Hindlimb muscle (tissue), 1 donor: ENCODE measurements at regions not wholly inside any gene's neighbourhood (a gene's known extent, or its start where the extent isn't known, plus 50 kb on each side); places are given as distances from the start of the nearest gene placed in this dataset.

Source experiments
- DNase-seq: peaks from one replicate; pipeline ENCODE4 v3.0.0-alpha.2; 2013

- no peak for DNase-seq
Measured at GRCh38 chr22:48477031-48477721, 1350.5 kb downstream of the BRD1 start.

GRCh38 chr22:48476577-48476976, 1351.1 kb downstream of the BRD1 start:
- no peak for DNase-seq

- DNase-seq, result no peak
Measured at GRCh38 chr22:48475661-48476345, 1351.9 kb downstream of the BRD1 start.

GRCh38 chr22:48474881-48475280, 1352.8 kb downstream of the BRD1 start:
- DNase-seq, result no peak

DNA sequence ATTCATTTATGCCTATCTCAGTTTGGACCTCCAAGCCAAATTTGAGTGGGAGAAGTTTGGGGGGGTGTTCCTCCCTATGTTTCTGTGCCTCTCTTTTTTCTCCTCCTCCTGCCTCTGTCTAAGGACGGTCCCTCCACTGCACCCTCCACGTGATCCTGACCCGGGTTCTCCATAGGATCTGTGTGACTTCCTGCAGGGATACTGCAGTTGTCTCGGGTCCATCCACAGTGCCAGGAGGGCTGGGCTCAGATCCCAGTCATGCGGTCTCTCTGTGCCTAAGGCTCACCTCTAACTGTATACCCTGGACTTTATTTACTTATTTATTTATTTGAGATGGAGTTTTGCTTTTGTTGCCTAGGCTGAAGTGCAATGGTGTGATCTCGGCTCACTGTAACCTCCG, 1354.5 kb downstream of the BRD1 start:
- DNase-seq, result no peak

GRCh38 chr22:48464246-48464645, 1363.4 kb downstream of the BRD1 start:
- no peak for DNase-seq

DNA sequence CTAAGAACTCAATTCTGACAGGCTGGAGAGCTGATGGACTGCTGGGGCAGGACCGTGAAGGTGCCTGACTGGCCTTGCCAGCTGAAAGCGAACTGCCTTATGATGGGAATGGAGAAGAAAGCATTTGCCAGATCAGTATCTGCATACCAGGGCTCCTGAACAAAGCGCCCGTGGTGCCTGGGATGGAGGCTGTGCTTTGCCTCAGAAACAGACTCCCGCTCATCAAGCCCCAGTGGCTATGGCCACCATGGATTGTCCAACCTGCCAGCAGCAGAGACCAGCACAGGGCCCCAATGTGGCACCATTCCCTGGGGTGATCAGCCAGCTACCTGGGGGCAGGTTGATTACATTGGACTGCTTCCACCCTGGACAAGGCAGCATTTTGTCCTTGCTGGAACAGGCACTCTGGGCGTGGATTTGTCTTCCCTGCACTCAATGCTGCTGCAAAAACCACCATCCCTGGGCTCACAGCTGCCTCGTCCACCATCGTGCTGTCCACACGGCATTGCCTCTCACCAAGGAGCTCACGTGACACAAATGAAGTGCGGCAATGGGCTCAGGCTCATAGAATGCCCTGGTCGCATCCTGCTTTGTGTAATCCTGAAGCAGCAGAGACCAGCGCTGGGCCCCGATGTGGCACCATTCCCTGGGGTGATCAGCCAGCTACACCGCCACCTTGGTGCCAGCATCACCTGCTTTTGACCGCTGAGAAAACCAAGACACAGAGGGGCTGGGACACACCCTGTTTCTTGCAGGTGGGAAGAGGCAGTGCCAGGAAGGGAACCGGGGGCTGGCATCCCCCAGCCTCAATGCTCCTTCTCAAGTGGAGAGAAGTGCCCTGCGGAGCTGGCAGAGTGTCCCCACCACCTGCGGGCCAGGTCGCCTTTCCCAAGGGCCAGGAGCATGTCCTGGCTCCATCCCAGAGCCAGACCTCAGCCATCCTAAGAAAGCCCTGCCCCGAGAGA, 1367.5 kb downstream of the BRD1 start:
- no peak for DNase-seq

- no peak for DNase-seq
Measured at GRCh38 chr22:48459259-48459658, 1368.4 kb downstream of the BRD1 start.

- DNase-seq, result no peak
Measured at GRCh38 chr22:48456449-48456848, 1371.2 kb downstream of the BRD1 start.

GRCh38 chr22:48453751-48454485, 1373.8 kb downstream of the BRD1 start:
- DNase-seq, result no peak

DNA sequence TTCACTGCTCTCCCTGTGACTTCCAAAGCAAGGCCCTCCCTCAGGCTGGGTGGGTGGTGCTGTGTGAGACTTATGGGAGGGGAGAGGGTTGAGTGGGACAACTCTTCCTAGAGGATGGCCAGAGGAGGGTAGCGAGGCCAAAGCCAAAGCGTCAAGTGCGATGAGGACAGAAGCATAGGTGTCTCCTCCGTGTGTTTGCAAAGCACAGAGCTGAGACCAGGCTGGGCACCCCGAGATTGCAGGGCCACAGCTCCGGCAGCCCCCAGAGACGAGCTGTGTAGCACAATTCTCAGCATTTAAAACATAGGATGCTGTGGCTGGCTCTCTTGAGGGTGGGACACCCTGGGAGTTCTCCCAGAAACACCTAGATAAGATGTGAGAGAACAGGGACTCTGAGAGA, 1374.5 kb downstream of the BRD1 start:
- DNase-seq, result no peak

DNA sequence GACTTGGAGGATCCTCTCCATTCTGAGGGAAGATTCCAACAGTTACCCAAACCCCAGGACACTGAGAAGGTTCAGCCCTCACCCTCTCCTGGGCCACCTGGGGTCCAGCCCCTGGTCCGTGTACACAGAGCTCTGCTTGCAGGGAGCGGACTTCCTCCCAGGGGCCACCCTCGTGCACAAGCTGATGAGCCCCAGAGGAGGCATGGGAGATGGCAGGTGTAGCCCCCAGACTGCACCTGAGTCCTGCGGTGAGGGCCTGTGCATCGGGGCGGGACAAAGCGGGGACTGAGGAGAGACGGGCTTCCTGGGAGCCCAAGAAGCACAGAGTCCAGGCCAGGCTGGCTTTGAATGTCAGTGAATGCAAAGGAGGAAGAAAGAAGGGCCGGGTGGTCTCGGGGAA, 1374.9 kb downstream of the BRD1 start:
- DNase-seq, result no peak

DNA sequence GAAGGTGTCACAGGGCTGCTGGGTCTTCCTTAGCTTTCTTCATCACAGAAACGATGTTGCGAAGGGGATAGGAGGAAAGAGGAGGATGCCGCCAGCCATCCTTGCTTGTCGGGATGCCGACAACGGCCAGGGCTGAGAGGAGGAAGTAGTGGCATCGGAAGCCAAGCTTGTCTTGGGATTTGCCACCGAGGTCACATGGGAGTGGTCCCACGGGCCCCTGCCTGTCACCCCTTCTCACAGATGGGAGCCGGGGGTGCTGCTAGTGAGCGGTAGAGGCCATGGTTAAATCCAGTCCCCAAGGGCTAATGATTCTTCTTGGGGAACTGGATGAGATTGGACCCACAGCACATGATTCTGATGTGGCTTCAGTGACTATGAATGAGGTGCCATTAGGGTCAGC, 1375.8 kb downstream of the BRD1 start:
- DNase-seq, result no peak

DNA sequence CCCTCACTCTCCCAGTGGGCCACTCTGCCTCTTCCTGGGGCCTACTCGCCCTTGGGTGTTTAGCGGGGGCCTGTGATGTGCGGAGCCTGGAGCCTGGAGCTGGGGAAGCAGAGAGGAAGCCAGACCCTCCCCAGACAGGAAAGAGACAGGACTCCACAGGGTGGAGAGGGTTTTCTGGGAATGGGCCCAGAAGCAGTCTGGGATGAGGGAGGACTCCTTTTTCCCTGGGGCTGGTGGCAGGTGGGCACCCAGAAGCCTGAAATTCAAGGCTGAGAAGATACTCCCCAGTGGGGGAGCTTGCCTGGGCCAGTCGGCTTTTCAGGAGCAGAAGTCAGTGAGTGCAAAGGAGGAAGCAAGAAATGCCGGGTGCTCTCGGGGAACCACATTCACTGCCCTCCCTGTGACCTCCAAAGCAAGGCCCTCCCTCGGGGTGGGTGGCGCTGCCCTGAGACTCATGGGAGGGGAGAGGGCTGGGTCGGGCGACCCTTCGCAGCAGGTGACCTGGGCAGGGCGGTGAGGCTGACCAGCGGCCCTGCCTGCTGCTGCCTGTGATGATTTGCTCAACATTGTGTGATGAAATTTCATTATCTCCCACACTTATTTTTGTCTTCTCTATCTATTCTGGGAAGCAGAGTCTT, 1377.4 kb downstream of the BRD1 start:
- DNase-seq, result no peak

GRCh38 chr22:48449466-48450187, 1378.0 kb downstream of the BRD1 start:
- no peak for DNase-seq

- no peak for DNase-seq
Measured at GRCh38 chr22:48448821-48449220, 1378.9 kb downstream of the BRD1 start.

DNA sequence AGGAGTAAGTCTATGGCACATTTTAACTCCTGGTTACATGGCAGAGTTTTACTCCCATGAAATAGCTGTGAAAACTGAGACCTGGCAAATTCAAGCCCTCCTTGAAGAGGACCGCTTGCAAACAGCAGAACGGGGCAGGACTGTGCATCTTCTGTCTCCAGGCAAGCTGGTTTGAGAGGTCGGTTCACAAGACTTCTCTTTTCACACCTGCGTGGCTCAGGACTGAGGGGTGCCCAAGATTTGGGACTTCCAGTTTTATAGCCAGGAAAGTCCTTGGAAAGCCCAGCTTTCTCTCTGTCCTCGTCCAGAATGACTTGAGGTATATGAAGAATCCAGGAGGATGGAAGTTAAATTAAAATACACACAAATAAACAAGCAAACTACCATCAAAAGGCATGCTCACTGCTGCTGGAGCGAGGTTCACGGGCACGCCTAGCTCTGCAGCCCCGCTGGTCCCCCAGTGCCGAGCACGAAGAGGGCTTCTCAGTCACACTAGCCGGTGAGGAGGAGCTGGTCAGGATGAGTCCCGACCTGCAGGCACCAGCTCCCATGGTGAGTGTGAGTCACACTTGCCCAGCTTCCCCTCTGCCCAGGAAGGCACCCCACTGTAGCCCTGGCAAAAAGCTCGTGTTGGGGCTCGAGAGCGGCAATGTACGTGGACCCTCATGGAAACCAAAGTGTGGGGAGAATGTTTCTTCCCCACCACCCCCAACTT, 1382.4 kb downstream of the BRD1 start:
- no peak for DNase-seq

DNA sequence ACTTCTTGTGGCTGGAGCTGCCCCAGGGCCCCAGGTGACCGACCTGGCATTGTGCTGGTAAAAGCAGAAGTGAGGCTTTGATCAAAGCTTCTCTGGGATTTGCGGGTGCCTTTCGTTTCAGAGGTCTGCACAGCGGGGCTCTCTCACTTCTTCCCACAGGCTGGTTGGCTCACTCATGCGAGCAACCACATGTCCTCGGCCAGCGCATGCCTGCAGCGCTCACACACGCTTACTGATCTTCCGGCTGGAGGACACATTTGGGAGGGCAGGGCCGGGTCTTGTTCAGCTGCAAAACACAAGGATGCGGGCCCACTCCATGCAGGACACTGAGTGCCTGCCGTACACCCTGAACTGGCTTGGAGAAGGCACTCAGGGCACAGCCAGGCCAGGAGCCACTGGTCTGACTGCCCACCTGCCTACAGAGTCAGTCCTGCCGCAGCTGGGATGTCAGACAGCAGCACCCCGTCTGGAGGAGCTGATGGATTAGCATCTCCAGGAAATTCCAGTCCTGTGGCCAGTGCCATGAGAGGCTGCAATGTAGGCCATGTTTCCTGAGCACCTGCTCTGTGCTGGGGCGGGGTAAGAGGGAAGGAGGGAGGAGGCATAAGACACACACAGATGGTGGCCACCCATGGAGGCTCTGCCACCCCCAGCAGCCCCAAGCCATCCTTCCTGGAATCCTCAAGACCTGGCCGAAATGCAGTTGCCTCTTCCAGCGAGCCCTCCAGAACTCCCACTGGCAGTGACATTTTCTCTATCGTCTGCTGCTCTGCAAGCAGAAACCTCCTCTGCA, 1383.2 kb downstream of the BRD1 start:
- DNase-seq, result no peak

DNA sequence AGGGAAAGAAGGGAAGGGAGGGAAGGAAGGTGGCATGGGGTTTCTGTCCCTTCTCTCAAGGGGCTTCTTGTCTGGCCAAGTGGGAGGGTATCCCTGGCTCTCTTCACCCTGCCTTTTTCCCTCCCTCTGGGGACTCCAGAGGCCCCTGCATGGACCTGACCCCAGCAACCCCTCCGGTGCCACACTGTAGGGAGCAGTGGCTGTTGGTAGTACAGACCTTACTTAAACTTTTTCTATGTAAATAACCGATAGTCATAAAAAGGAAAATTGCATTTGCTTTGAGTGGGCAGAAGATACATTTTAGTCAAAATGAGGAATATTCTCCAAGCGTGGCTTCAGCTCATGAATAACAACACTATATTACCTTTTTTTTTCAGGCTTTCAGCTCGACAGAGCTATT, 1384.0 kb downstream of the BRD1 start:
- no peak for DNase-seq

GRCh38 chr22:48442663-48443062, 1385.0 kb downstream of the BRD1 start:
- DNase-seq, result no peak
